HS-27A (cell line): ENCODE measurements at regions not wholly inside any gene's neighbourhood (a gene's known extent, or its start where the extent isn't known, plus 50 kb on each side); places are given as distances from the start of the nearest gene placed in this dataset.

Source experiments
- DNase-seq: peaks from one replicate; pipeline ENCODE4 v3.0.0-alpha.2; 2012; ENCODE audit warnings: low read depth, missing footprints

DNA sequence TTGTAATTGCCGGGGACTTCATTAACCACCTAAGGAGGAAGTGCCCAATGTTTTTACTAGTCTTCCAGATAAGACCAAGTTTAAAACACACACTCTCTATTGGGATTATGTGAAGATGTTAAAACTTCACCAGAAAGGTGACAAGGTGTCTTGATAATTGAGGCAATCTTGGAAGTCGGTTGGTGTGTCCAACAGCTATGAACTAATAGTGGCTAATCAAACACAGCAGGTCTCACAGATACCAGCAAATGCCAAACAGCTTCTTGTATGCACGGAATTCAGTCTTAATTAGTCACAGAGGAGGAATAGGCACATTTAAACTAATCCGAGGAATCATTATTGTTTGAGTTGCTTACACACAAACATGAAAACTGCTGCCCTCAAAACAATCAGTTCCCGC is 214.5 kb downstream of the SEC61B start:
- no peak for DNase-seq

DNA sequence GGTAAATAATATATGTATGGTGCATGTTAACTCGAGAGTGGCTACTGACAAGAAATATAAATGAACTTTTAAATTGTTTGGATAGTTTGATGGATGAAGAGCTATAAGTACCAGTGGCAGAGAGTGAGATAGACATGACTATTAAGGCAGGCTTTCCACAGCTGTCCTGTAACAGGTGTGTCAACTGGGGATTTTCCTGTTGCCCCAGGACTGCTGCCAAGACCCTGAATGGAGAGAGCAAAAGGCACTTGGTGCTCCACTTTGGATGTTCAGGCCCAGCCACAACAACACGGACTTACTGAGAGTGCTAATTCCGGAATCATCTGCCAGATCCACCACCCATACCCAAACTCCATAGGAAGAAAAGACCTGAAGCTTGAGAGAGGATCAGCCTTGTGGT is 215.1 kb downstream of the SEC61B start:
- no peak for DNase-seq

DNA sequence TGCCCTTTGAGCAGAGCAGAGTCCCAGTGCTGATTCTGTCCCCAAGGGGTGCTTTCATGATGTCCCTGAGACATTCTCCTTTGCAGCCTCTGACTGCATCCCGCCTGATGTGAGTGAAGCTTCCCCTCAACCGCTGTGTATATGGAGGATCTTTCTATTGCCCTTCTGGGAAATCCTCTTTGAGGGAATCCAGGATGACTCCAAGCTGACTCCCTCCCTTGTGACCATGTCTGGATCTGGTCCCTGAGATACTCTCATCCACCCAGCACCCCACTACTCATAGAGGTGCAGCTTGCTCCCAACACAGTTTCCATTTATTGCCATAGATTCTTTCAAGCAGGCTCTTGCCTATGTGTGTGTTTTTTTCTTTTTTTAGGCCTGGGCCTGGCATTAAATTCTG is 216.5 kb downstream of the SEC61B start:
- no peak for DNase-seq

DNA sequence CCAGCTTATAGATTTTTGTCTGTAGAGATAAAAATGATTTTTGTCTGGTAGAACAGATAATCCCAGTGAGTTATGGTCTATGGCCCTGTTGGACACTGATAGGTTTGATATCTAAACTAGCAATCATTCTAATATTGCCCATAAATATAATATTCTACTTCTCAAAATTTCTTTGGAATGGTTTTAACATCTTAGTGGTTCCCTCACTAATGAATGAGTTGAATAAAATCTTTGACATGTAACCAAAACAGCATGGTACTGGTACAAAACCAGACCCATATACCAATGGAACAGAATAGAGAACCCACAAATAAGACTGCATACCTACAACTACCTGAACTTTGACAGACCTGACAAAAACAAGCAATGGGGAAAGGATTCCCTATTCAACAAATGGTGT is 219.7 kb downstream of the SEC61B start:
- DNase-seq: no peak

DNA sequence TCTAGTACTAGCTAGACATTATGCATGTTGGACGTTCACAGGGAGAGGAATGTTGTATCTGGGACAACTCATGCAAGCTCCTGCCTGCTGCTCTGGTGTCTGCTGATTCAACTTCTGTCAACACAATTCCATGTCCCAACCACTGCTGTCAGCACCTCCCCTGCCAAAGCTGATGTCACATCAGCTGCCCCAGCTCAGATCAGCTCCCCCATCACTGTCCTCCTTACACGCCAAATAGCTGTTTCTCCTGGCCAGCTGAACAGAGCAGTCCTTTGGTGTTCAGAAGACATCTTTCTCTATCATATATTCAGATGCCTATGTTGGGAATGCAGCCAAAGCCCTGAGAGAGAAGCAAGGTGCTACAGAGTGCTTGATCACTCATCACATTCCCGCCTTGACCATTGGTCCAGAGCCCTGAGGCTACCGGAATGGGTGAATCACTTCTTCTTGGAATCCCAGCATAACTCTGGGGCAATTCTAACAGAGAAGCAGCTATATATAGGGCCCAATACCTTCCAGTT is 223.3 kb downstream of the SEC61B start:
- no peak for DNase-seq

DNA sequence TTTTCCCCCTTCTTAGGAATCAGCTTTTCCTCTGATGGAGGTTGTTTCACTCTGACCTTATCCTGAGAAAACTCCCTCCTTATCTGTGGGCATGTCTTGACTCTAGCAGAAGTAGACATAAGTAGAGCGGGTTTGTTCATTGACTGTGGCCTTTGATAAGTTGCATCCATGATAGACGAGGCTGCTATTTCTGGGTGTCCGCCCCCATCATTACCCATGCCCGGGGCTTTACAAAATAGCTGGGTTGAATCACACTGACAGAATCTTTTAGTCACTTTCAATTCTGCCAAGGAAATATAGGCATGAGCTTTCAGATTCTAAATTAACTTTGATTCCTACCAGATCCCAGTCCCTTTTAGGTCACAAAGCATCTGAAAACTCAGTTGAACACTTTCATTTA is 223.8 kb downstream of the SEC61B start:
- DNase-seq: no peak

DNA sequence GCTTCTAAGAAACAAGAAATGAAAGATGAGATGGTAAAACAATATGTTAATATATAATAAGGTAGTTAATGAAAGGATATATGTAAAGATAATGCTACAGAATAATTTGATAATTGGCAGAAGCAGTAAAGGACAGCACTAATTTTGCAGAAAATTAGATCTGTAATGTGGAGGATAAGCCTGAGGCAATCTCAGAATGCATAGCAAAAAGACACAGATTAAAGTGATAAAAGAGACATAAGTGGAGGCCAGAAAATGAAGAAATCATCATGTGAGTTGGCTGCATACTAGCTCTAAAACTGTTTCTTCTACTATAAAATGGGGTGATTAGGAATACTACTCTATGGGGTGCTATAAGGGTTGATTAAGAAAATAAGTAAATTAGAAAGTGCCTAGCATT is 225.9 kb downstream of the SEC61B start:
- no peak for DNase-seq

DNA sequence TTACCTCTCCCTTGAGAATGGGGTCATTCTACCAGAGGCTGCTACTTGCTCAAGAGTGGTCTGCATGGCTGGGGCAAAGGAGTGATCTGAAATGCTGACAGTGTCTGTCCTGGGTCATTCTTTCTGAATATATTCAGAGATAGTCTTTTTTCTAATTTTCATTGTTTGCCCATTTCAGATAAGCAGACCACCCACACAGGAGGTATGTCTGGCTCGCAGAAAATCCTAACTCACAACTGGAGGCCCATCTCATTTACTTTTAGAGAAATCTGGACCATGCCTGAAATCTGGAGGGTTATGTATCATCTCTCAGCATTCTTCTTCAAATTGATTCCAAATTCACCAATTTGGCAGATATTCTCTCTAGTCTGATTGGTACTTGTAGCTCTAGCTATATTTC is 227.6 kb downstream of the SEC61B start:
- DNase-seq: no peak

DNA sequence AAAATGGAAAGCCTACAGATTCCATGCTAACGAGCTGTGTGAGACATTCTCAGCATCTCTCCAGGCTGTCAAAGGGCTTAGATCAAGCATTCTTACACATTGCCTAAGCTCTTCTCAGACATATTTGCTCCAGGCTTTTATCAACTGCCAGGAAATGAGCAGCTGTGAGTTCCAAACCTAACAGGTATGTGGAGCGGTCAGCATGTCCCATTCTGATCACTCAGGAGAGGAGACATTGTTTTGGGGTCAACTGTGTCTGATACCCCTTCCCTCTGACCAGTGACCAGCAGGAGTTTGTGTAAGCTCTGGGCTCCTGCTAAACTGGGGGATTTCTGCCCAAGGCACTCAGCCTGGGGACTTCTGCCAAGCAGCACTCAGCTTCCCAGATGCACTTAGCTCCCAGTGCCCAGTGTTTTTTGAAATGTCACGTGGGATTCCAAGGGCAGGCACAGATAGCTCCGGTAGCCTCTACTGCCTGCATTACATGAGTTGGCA is 229.1 kb downstream of the SEC61B start:
- DNase-seq: no peak

DNA sequence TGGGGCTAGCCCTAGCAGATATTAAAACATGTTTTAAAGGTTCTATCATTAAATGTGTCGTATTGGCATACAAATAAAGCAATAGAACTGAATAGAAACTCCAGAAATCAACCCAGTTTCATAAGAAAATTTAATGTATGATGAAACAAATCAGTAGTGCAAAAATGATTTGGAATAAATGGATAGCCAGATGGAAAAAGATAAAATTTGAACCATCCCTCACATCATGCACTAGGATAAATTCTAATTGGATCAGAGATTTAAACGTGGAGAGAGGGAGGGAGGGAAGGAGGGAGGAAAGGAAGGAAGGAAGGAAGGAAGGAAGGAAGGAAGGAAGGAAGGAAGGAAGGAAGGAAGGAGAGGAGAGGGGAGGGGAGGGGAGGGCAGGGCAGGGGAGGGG is 235.3 kb downstream of the SEC61B start:
- DNase-seq: no peak

DNA sequence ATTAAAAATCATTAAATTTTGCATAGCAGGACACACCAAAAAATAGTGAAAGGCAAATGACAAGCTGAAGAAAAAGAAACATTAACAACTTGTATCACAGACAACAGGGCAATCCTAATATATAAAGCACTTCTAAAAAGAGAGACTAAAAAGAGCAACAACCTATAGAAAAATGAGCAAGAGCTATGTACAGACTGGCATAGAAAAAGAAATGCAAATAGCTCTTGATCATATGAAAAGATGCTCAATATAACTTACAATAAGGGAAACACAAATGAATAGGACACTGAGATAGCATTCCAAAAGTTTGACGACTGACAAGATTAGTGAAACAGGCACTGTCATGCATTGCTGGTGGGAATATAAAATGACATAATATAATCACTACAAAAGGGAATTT is 235.9 kb downstream of the SEC61B start:
- no peak for DNase-seq

DNA sequence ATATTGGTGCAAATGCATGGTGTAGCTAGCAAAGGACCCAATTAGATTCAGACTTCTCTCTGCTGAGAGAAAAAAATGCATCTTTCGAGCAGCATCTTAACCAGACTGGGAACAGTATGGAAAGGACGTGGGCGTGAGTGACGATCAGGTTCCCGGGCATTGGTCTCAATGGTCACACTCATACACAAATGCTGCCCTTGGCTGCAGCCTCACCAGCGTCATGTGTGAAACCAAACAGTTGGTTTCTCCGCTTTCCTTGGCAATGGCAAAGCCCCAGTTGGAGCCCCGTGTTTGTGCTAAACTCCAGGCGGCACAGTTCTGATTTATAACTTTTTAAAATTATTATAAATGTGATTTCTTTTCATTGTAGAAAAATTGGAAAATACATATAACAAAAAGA is 237.8 kb downstream of the SEC61B start:
- DNase-seq: no peak

DNA sequence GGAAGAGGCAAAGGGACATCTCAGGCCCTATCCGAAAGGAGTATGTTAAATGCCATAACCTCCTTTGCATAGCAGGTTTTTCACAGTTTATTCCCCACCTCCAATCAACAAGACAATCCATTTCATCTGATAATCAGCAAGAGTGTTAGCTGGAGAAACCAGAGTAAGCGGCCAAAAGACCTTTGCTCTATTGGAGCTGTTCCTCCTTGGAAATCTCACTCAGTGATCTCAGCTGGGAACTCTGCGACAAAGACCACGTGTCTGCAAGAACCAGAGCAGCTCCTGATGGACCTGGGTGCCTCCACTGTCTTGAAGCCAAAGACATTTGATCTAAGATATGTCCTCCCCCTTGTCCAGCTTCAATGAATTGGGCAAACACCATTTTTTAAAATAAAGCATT is 241.0 kb downstream of the SEC61B start:
- DNase-seq: no peak

DNA sequence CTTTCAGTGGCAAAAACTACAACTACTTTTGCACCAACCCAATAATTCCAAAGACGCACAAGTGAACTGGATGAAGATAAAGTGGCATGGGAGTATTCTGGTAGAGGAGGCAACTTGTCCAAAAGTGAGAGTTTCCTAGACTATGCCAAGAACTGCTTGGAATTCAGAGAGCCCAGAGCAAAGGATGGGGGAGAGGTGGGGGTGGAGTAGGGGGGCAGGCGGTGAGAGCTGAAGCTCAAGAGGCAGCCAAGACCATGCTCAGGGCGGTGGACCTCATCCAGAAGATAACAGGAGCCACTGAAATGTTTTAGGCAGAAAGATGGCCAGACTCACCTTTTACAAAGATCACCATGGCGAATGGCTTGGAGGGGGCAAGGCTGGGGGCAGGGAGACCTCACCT is 242.5 kb downstream of the SEC61B start:
- no peak for DNase-seq

DNA sequence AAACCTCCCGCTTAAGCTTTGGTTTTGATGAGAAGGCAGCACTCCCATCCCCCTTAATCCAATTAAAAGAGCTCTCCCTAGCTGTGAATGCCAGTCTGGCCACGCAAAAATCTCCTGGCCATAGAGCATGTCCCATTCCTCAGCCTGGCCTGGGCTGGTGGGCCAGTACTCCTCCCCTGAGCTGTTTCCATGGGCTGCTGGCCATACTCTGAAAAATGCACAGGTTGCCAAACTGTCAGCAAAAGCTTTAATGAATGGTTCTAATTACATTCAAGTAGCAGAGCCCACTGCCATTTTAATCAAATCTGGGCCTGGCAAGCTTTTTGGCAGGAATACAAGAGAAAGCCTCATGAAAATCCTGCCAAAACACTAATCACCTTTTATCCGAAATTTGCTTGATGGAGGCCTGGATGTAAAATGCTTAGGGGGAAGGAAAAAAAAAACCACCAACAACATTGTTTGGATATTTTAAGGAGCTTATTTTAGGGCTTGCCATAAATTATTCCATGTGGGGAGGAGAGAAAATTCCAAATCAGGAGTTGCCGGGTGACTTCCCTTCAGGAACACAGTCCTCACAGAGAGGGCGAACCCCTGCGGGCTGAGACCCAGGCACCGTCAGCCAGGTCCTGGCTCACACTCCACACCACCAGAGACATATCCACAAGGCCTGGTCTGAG is 243.3 kb downstream of the SEC61B start:
- DNase-seq: no peak

DNA sequence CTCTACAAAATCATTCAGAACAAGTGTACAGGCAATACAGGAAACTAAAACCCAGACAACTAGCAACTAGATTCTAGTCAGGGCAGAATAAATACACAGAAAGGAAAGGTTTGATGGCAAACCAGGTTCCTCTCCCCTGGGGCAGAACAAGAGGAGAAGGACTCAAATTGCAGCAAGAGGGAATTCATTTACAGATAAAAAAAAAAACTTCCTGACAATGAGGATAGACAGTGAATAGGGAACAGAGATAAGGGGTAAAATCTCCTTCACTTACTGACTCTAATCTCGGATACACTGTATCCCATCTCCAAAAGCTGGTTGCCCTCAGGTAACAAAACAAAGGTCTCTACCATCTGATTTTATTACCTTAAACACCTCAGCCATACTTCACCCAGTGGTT is 244.0 kb downstream of the SEC61B start:
- DNase-seq: no peak

DNA sequence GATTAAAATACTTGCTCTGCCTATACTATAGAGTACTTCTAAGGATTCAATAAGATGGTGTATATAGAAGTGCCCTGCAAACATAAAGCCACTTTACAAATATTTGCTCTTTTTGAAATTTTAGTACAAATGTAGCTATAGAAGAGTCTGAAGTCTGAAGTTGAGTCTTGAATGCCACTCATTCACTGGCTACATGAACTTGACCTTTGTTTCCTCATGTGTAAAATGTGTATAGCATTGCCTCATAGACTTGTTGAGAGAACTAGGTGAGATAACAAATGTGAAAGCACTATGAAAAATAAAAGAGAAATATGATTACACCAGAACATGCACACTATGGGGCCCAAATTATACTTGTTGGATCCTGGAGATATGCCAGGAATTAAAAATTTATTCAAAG is 244.7 kb downstream of the SEC61B start:
- no peak for DNase-seq

DNA sequence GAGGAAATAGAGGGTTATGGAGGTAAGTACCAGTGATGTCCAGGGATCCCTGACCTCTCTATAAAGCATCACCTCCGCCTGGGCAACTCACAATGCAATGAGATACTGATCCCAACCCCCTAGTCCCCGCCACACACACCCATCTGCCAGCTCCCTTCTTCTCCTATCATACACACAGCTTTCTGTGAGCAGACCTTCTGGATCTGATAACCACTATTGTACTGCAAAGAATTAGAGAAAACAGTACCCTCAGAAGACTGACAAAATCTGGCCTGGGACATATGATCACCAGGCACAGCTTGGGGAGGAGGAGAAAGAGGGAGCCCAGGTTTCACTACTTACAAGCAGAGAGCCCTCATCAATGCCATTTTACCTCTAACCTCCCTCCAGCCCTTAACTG is 249.0 kb downstream of the SEC61B start:
- DNase-seq: no peak

DNA sequence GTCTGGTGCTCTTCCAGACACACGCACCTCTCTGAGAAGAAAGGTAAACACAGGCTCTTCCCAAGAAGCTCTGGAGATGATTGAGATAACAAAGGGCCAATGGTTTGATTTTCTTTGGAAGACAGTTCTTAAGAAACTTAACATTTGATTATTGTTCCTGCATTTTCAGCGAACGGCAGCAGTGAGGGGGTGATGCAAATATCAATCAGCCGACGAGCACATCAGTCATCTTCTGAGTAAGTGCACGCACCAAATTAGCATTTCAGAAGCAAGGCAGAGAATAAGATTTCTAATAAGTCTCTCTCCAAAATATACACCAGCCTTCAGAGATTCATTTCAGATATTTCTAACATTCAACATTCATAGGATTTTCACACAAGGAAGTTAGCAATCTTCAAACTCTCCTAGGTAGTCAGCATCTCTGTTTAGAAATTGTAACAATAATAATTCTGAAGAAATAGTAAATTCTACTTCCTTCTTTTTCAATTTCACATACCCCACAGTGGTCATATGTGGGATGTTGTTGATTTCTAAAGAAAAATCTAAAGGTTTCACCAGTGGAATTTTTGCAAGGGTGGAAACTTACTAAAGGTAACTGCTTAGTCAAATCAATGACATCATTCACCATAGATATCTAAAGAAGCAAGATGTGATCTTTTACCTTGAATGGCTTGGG is 250.3 kb downstream of the SEC61B start:
- DNase-seq: no peak

DNA sequence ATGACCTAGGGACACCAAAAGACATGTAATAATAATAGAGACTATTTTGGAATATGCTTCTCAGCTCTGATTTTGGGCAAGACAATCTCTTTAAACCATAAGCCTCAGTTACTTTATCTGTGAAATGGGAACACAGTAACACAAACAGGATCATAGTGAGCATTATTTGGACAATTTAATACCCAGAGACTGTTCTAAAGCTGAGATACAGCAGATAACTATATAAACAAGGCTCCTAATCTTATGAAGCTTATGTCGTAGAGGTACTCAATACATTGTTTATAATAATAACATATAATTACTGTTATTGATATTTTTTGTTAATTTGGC is 250.8 kb downstream of the SEC61B start:
- no peak for DNase-seq

DNA sequence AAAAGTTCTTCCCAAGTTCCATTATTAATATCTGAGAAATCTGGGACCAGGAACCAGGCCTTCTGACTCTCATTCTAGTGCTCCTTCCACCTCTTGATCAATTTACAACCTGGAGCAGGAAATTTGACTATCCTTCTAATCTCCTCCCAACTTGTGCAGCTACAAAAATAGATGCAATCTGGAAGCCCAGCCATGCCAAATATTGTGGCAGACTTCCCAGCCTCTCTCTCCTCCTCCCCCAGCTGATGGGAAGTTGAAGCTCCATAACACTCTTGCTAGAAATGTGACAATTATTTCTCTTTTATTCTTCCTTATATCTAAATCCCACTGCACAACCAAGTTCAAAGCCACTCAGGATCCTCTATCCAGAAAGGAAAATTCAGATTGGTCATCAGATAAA is 252.1 kb downstream of the SEC61B start:
- DNase-seq: no peak

DNA sequence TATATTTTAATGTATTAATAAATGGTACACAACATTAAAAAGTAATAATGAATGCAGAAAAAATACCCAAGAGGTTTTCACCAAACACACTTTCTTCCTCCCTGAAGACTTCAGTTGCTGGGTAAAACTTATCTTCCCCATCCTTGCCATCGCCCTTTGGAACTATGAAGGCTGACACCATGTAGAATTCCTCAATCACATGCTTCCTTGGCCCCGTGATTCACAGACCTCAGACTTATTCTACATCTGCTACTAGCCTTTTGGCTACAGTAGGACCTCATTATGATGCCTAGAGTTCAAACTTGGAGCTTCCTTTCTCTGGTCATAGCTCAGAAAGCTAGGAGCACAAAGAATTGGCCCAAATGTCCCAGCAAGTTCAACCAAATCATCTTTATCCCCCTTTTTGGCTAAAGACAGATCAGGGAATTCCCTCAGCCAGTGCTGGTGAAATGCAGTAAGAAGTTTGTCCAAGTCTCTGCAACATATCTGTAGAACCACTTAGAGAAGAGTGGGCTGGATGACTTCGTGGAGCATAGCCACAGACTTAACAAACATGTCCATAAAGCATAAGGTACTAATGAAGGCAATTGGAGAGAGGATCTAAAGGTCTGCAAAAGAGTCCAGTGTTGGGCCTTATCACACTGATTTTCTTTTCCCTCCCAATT is 253.5 kb downstream of the SEC61B start:
- no peak for DNase-seq

DNA sequence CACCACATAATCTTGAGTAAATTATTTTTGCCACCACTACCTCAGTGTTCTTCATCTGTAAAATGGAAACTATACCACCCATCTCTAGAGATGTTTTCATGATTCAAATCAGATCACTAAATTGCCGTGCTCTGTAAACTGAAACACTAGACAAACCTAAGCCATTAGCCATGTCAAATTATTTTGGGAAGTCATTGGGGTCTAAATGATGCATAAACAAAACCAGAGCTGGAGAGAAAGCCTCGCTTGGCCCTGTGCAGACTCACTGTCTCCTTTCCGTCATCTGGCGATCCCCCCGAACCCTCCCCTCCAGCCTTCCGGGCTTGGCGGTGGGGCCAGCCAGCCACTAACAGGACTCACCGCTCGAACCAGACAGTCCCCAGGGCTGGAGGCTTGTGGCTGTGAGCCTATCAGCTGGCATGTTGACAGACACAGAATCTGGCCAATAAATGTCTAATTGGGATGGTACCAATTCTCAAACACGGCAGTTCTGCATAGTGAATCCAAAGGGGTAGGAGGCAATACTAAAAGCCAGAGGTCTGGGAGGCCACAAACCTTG is 256.5 kb downstream of the SEC61B start:
- DNase-seq: no peak
